ENCODE measurements at regions not wholly inside any gene's neighbourhood (a gene's known extent, or its start where the extent isn't known, plus 50 kb on each side); places are given as distances from the start of the nearest gene placed in this dataset.

GRCh38 chr2:84194949-84195644 is 264.0 kb downstream of the SUCLG1 start:
- H3K9me3 ChIP-seq (ENCODE audit: insufficient read depth, low read length, severe bottlenecking): no peaks in the 10 kb centered on the region
- DNase-seq: no peak
- H3K9ac ChIP-seq (ENCODE audit: low read depth, low read length): no peak overlapping the region
- H3K4me3 ChIP-seq (ENCODE audit: low read depth in 1 of 2, low read length in 2 of 2): no peak overlapping the region
- H4K20me1 ChIP-seq (ENCODE audit: insufficient read depth, low read length): no peaks in the 10 kb centered on the region
- no peak overlapping the region for H2AFZ ChIP-seq (ENCODE audit: low read depth, low read length)
- H3K27me3 ChIP-seq (ENCODE audit: insufficient read depth, low read length, poor library complexity): no peaks in the 10 kb centered on the region
- no peaks in the 10 kb centered on the region for H3K4me1 ChIP-seq (ENCODE audit: insufficient read depth, low read length)
- H3K4me2 ChIP-seq (ENCODE audit: insufficient read depth, low read length): no peak overlapping the region
- ATAC-seq (ENCODE audit: insufficient read depth, low read depth): no peak
- no peaks in the 10 kb centered on the region for H3K79me2 ChIP-seq (ENCODE audit: insufficient read depth, low read length)
- no peak overlapping the region for H3K27ac ChIP-seq (ENCODE audit: low read length)
- no peaks in the 10 kb centered on the region for H3K36me3 ChIP-seq (ENCODE audit: insufficient read depth, low read length)
- TF ChIP-seq EZH2 (IDR thresholded peaks at IDR 0.05; ENCODE audit: borderline replicate concordance, low read depth, low read length, severe bottlenecking): no peak
- TF ChIP-seq CTCF (IDR thresholded peaks at IDR 0.05; ENCODE audit: borderline replicate concordance, extremely low read depth, low read length, poor library complexity, severe bottlenecking): no peak

GRCh38 chr2:84194181-84194580 is 264.9 kb downstream of the SUCLG1 start:
- no peak for ATAC-seq (ENCODE audit: insufficient read depth, low read depth)
- H3K79me2 ChIP-seq (ENCODE audit: insufficient read depth, low read length): no peaks in the 10 kb centered on the region

GRCh38 chr2:84187258-84187657 is 271.8 kb downstream of the SUCLG1 start:
- Histone ChIP-seq H3K4me2 (ENCODE audit: insufficient read depth, low read length) (no peak overlapping the region), H3K4me3 (ENCODE audit: low read depth in 1 of 2, low read length in 2 of 2) (no peak overlapping the region), H4K20me1 (ENCODE audit: insufficient read depth, low read length) (no peaks in the 10 kb centered on the region), H3K27me3 (ENCODE audit: insufficient read depth, low read length, poor library complexity) (no peaks in the 10 kb centered on the region), H2AFZ (ENCODE audit: low read depth, low read length) (no peak overlapping the region), H3K9me3 (ENCODE audit: insufficient read depth, low read length, severe bottlenecking) (no peaks in the 10 kb centered on the region), H3K79me2 (ENCODE audit: insufficient read depth, low read length) (no peaks in the 10 kb centered on the region), H3K27ac (ENCODE audit: low read length) (no peak overlapping the region), H3K9ac (ENCODE audit: low read depth, low read length) (no peak overlapping the region), H3K4me1 (ENCODE audit: insufficient read depth, low read length) (no peaks in the 10 kb centered on the region), H3K36me3 (ENCODE audit: insufficient read depth, low read length) (no peaks in the 10 kb centered on the region)
- no peak for DNase-seq
- no peak for ATAC-seq (ENCODE audit: insufficient read depth, low read depth)
- no peak for TF ChIP-seq CTCF (IDR thresholded peaks at IDR 0.05; ENCODE audit: borderline replicate concordance, extremely low read depth, low read length, poor library complexity, severe bottlenecking)
- no peak for TF ChIP-seq EZH2 (IDR thresholded peaks at IDR 0.05; ENCODE audit: borderline replicate concordance, low read depth, low read length, severe bottlenecking)

More at GRCh38 chr2:84194181-84194580, 264.9 kb downstream of the SUCLG1 start:
- H3K9ac ChIP-seq (ENCODE audit: low read depth, low read length): no peak overlapping the region
- H4K20me1 ChIP-seq (ENCODE audit: insufficient read depth, low read length): no peaks in the 10 kb centered on the region
- H3K4me2 ChIP-seq (ENCODE audit: insufficient read depth, low read length): no peak overlapping the region
- H3K27ac ChIP-seq (ENCODE audit: low read length): no peak overlapping the region
- H3K27me3 ChIP-seq (ENCODE audit: insufficient read depth, low read length, poor library complexity): no peaks in the 10 kb centered on the region
- H3K4me3 ChIP-seq (ENCODE audit: low read depth in 1 of 2, low read length in 2 of 2): no peak overlapping the region
- H3K36me3 ChIP-seq (ENCODE audit: insufficient read depth, low read length): no peaks in the 10 kb centered on the region
- no peaks in the 10 kb centered on the region for H3K4me1 ChIP-seq (ENCODE audit: insufficient read depth, low read length)
- H2AFZ ChIP-seq (ENCODE audit: low read depth, low read length): no peak overlapping the region
- no peaks in the 10 kb centered on the region for H3K9me3 ChIP-seq (ENCODE audit: insufficient read depth, low read length, severe bottlenecking)
- no peak for TF ChIP-seq EZH2 (IDR thresholded peaks at IDR 0.05; ENCODE audit: borderline replicate concordance, low read depth, low read length, severe bottlenecking)
- TF ChIP-seq CTCF (IDR thresholded peaks at IDR 0.05; ENCODE audit: borderline replicate concordance, extremely low read depth, low read length, poor library complexity, severe bottlenecking): no peak
- no peak for DNase-seq
